Liver (tissue), 3 donors: ENCODE measurements at regions not wholly inside any gene's neighbourhood (a gene's known extent, or its start where the extent isn't known, plus 50 kb on each side); places are given as distances from the start of the nearest gene placed in this dataset.

Source experiments
- EGR1 ChIP-seq, 2 donors: IDR thresholded peaks; 2 replicates each; pipeline ENCODE4 v1.6.1; 2016 to 2018; ENCODE audit warnings: antibody characterized with exemption in 2 of 2, low read depth in 2 of 2
- FOXA2 ChIP-seq: IDR thresholded peaks from 2 replicates; pipeline ENCODE4 v1.6.1; 2016; ENCODE audit warnings: antibody characterized with exemption
- GABPA ChIP-seq, 2 donors: IDR thresholded peaks in 1 of 2; conservative IDR thresholded peaks in 1 of 2; 2 replicates each; pipeline ENCODE4 v1.6.1; 2016; ENCODE audit warnings: antibody characterized with exemption in 2 of 2, mild to moderate bottlenecking in 1 of 2, moderate library complexity in 1 of 2
- HNF4A ChIP-seq, 2 donors: conservative IDR thresholded peaks; 2 replicates each; pipeline ENCODE4 v1.6.1; 2016; ENCODE audit warnings: antibody characterized with exemption in 2 of 2, mild to moderate bottlenecking in 2 of 2
- HNF4G ChIP-seq: IDR thresholded peaks from 2 replicates; pipeline ENCODE4 v1.6.1; 2016; ENCODE audit warnings: antibody characterized with exemption
- RXRA ChIP-seq, 2 donors: IDR thresholded peaks; 2 replicates each; pipeline ENCODE4 v1.6.1; 2017 to 2018; ENCODE audit warnings: antibody characterized with exemption in 2 of 2, mild to moderate bottlenecking in 1 of 2
- SP1 ChIP-seq: IDR thresholded peaks from 2 replicates; pipeline ENCODE4 v1.6.1; 2018; ENCODE audit warnings: antibody characterized with exemption, mild to moderate bottlenecking
- TAF1 ChIP-seq: conservative IDR thresholded peaks from 2 replicates; pipeline ENCODE4 v1.6.1; 2016; ENCODE audit warnings: antibody characterized with exemption, mild to moderate bottlenecking
- TF ChIP-seq, protein P1 (sequence below): fragments of 150-350 bp; IDR thresholded peaks from 2 replicates; pipeline ENCODE4 v1.5.1; 2017; ENCODE audit warnings: improper control_type of control experiment, low read depth, low read length; ENCODE audit not compliant: missing input control
- TF ChIP-seq, protein P2 (sequence below): IDR thresholded peaks from 2 replicates; pipeline ENCODE4 v1.6.1; 2016; ENCODE audit warnings: antibody characterized with exemption
- TF ChIP-seq, protein P3 (sequence below): IDR thresholded peaks from 2 replicates; pipeline ENCODE4 v1.6.1; 2016; ENCODE audit warnings: antibody characterized with exemption, mild to moderate bottlenecking
- donor health status: healthy.
- donor health status: healthy.

DNA sequence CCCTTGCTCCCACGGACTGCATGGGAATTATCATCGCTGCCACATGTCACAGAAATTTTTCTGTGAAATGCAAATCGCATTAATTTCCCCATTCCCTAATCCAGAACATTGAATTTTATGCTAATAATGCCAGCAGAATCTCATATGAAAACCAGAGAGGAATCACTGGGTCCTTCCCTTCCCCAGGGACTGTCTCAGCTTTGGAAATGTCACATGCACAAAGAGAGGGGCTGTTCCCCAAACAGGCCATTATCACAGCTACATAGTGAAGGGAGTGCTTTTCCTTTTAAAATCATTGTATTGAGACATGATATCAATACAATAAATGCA lies 954.5 kb downstream of the BRD1 start:
- TF ChIP-seq EGR1 (IDR thresholded peaks at IDR 0.05; ENCODE audit: low read depth in 2 of 2) (no peak), HNF4A (conservative IDR thresholded peaks at IDR 0.05) (no peak), SP1 (no peak), RXRA (IDR thresholded peaks at IDR 0.05) (no peak), GABPA (IDR thresholded peaks at IDR 0.05 in 1 of 2, conservative IDR thresholded peaks at IDR 0.05 in 1 of 2) (no peak), TAF1 (no peak), FOXA2 (no peak), HNF4G (no peak)
- TF ChIP-seq, protein P1, sequence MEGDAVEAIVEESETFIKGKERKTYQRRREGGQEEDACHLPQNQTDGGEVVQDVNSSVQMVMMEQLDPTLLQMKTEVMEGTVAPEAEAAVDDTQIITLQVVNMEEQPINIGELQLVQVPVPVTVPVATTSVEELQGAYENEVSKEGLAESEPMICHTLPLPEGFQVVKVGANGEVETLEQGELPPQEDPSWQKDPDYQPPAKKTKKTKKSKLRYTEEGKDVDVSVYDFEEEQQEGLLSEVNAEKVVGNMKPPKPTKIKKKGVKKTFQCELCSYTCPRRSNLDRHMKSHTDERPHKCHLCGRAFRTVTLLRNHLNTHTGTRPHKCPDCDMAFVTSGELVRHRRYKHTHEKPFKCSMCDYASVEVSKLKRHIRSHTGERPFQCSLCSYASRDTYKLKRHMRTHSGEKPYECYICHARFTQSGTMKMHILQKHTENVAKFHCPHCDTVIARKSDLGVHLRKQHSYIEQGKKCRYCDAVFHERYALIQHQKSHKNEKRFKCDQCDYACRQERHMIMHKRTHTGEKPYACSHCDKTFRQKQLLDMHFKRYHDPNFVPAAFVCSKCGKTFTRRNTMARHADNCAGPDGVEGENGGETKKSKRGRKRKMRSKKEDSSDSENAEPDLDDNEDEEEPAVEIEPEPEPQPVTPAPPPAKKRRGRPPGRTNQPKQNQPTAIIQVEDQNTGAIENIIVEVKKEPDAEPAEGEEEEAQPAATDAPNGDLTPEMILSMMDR, result no peak
- TF ChIP-seq, protein P2, sequence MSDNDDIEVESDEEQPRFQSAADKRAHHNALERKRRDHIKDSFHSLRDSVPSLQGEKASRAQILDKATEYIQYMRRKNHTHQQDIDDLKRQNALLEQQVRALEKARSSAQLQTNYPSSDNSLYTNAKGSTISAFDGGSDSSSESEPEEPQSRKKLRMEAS, result no peak
- TF ChIP-seq, protein P3, sequence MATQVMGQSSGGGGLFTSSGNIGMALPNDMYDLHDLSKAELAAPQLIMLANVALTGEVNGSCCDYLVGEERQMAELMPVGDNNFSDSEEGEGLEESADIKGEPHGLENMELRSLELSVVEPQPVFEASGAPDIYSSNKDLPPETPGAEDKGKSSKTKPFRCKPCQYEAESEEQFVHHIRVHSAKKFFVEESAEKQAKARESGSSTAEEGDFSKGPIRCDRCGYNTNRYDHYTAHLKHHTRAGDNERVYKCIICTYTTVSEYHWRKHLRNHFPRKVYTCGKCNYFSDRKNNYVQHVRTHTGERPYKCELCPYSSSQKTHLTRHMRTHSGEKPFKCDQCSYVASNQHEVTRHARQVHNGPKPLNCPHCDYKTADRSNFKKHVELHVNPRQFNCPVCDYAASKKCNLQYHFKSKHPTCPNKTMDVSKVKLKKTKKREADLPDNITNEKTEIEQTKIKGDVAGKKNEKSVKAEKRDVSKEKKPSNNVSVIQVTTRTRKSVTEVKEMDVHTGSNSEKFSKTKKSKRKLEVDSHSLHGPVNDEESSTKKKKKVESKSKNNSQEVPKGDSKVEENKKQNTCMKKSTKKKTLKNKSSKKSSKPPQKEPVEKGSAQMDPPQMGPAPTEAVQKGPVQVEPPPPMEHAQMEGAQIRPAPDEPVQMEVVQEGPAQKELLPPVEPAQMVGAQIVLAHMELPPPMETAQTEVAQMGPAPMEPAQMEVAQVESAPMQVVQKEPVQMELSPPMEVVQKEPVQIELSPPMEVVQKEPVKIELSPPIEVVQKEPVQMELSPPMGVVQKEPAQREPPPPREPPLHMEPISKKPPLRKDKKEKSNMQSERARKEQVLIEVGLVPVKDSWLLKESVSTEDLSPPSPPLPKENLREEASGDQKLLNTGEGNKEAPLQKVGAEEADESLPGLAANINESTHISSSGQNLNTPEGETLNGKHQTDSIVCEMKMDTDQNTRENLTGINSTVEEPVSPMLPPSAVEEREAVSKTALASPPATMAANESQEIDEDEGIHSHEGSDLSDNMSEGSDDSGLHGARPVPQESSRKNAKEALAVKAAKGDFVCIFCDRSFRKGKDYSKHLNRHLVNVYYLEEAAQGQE, result no peak
